ENCODE measurements at regions not wholly inside any gene's neighbourhood (a gene's known extent, or its start where the extent isn't known, plus 50 kb on each side); places are given as distances from the start of the nearest gene placed in this dataset.

- no peak for DNase-seq (ENCODE audit: low read depth, low spot score)
- no peak overlapping the region for H3K9ac ChIP-seq (ENCODE audit: insufficient read length, low read depth)
- no peaks in the 10 kb centered on the region for H3K27me3 ChIP-seq (ENCODE audit: insufficient read depth, insufficient read length)
- H3K9me3 ChIP-seq (ENCODE audit: insufficient read depth, low read length) = no peaks in the 10 kb centered on the region
- TF ChIP-seq SUZ12 (IDR thresholded peaks at IDR 0.05; ENCODE audit: extremely low read depth, insufficient read depth, insufficient read length) (no peak), YY1 (IDR thresholded peaks at IDR 0.05; ENCODE audit: insufficient read depth, insufficient read length) (no peak), ZNF274 (IDR thresholded peaks at IDR 0.05; ENCODE audit: low read depth, low read length) (no peak)
- H3K4me3 ChIP-seq (ENCODE audit: insufficient read length, low read depth) = no peak overlapping the region
- H3K4me1 ChIP-seq (ENCODE audit: insufficient read depth, insufficient read length) = no peaks in the 10 kb centered on the region
- H3K36me3 ChIP-seq (ENCODE audit: insufficient read depth, insufficient read length, low read length) = no peaks in the 10 kb centered on the region
Measured at GRCh38 chr13:69553976-69554375, 553.6 kb upstream of the ATXN8OS start.

GRCh38 chr13:69551193-69551592, 556.4 kb upstream of the ATXN8OS start:
- no peak overlapping the region for H3K9ac ChIP-seq (ENCODE audit: insufficient read length, low read depth)
- no peak overlapping the region for H3K4me3 ChIP-seq (ENCODE audit: insufficient read length, low read depth)
- no peak for DNase-seq (ENCODE audit: low read depth, low spot score)
- no peaks in the 10 kb centered on the region for H3K4me1 ChIP-seq (ENCODE audit: insufficient read depth, insufficient read length)
- H3K27me3 ChIP-seq (ENCODE audit: insufficient read depth, insufficient read length) = no peaks in the 10 kb centered on the region
- no peaks in the 10 kb centered on the region for H3K36me3 ChIP-seq (ENCODE audit: insufficient read depth, insufficient read length, low read length)
- TF ChIP-seq SUZ12 (IDR thresholded peaks at IDR 0.05; ENCODE audit: extremely low read depth, insufficient read depth, insufficient read length) = no peak
- TF ChIP-seq YY1 (IDR thresholded peaks at IDR 0.05; ENCODE audit: insufficient read depth, insufficient read length) = no peak
- no peak for TF ChIP-seq ZNF274 (IDR thresholded peaks at IDR 0.05; ENCODE audit: low read depth, low read length)
- H3K9me3 ChIP-seq (ENCODE audit: insufficient read depth, low read length) = no peaks in the 10 kb centered on the region

- no peak for DNase-seq (ENCODE audit: low read depth, low spot score)
- H3K36me3 ChIP-seq (ENCODE audit: insufficient read depth, insufficient read length, low read length) = no peaks in the 10 kb centered on the region
- no peaks in the 10 kb centered on the region for H3K27me3 ChIP-seq (ENCODE audit: insufficient read depth, insufficient read length)
- no peaks in the 10 kb centered on the region for H3K4me1 ChIP-seq (ENCODE audit: insufficient read depth, insufficient read length)
- H3K9ac ChIP-seq (ENCODE audit: insufficient read length, low read depth) = no peak overlapping the region
- no peak for TF ChIP-seq YY1 (IDR thresholded peaks at IDR 0.05; ENCODE audit: insufficient read depth, insufficient read length)
- TF ChIP-seq ZNF274 (IDR thresholded peaks at IDR 0.05; ENCODE audit: low read depth, low read length) = no peak
- no peak for TF ChIP-seq SUZ12 (IDR thresholded peaks at IDR 0.05; ENCODE audit: extremely low read depth, insufficient read depth, insufficient read length)
- H3K9me3 ChIP-seq (ENCODE audit: insufficient read depth, low read length) = no peaks in the 10 kb centered on the region
- H3K4me3 ChIP-seq (ENCODE audit: insufficient read length, low read depth) = no peak overlapping the region
Measured at GRCh38 chr13:69547780-69548179, 559.8 kb upstream of the ATXN8OS start.

- DNase-seq (ENCODE audit: low read depth, low spot score) = no peak
- H3K4me3 ChIP-seq (ENCODE audit: insufficient read length, low read depth) = no peak overlapping the region
- no peaks in the 10 kb centered on the region for H3K9me3 ChIP-seq (ENCODE audit: insufficient read depth, low read length)
- H3K4me1 ChIP-seq (ENCODE audit: insufficient read depth, insufficient read length) = no peaks in the 10 kb centered on the region
- H3K36me3 ChIP-seq (ENCODE audit: insufficient read depth, insufficient read length, low read length) = no peaks in the 10 kb centered on the region
- H3K27me3 ChIP-seq (ENCODE audit: insufficient read depth, insufficient read length) = no peaks in the 10 kb centered on the region
- H3K9ac ChIP-seq (ENCODE audit: insufficient read length, low read depth) = no peak overlapping the region
- TF ChIP-seq YY1 (IDR thresholded peaks at IDR 0.05; ENCODE audit: insufficient read depth, insufficient read length) (no peak), ZNF274 (IDR thresholded peaks at IDR 0.05; ENCODE audit: low read depth, low read length) (no peak), SUZ12 (IDR thresholded peaks at IDR 0.05; ENCODE audit: extremely low read depth, insufficient read depth, insufficient read length) (no peak)
Measured at GRCh38 chr13:69545551-69545950, 562.1 kb upstream of the ATXN8OS start.

- TF ChIP-seq SUZ12 (IDR thresholded peaks at IDR 0.05; ENCODE audit: extremely low read depth, insufficient read depth, insufficient read length) = no peak
- TF ChIP-seq YY1 (IDR thresholded peaks at IDR 0.05; ENCODE audit: insufficient read depth, insufficient read length) = no peak
- no peak for TF ChIP-seq ZNF274 (IDR thresholded peaks at IDR 0.05; ENCODE audit: low read depth, low read length)
- DNase-seq (ENCODE audit: low read depth, low spot score) = no peak
- H3K9me3 ChIP-seq (ENCODE audit: insufficient read depth, low read length) = no peaks in the 10 kb centered on the region
Measured at GRCh38 chr13:69524459-69525150, 583.0 kb upstream of the ATXN8OS start.

GRCh38 chr13:69496981-69497380, 610.6 kb upstream of the ATXN8OS start:
- Histone ChIP-seq H3K9me3 (ENCODE audit: insufficient read depth, low read length) (no peaks in the 10 kb centered on the region), H3K36me3 (ENCODE audit: insufficient read depth, insufficient read length, low read length) (no peaks in the 10 kb centered on the region), H3K9ac (ENCODE audit: insufficient read length, low read depth) (no peak overlapping the region), H3K27me3 (ENCODE audit: insufficient read depth, insufficient read length) (no peaks in the 10 kb centered on the region), H3K4me1 (ENCODE audit: insufficient read depth, insufficient read length) (no peaks in the 10 kb centered on the region), H3K4me3 (ENCODE audit: insufficient read length, low read depth) (no peak overlapping the region)
- TF ChIP-seq SUZ12 (IDR thresholded peaks at IDR 0.05; ENCODE audit: extremely low read depth, insufficient read depth, insufficient read length) = no peak
- TF ChIP-seq ZNF274 (IDR thresholded peaks at IDR 0.05; ENCODE audit: low read depth, low read length) = no peak
- no peak for TF ChIP-seq YY1 (IDR thresholded peaks at IDR 0.05; ENCODE audit: insufficient read depth, insufficient read length)
- DNase-seq (ENCODE audit: low read depth, low spot score) = no peak

More at GRCh38 chr13:69524459-69525150, 583.0 kb upstream of the ATXN8OS start:
- Histone ChIP-seq H3K4me3 (ENCODE audit: insufficient read length, low read depth) (no peak overlapping the region), H3K27me3 (ENCODE audit: insufficient read depth, insufficient read length) (no peaks in the 10 kb centered on the region), H3K4me1 (ENCODE audit: insufficient read depth, insufficient read length) (no peaks in the 10 kb centered on the region), H3K36me3 (ENCODE audit: insufficient read depth, insufficient read length, low read length) (no peaks in the 10 kb centered on the region), H3K9ac (ENCODE audit: insufficient read length, low read depth) (no peak overlapping the region)

- DNase-seq (ENCODE audit: low read depth, low spot score) = no peak
- Histone ChIP-seq H3K36me3 (ENCODE audit: insufficient read depth, insufficient read length, low read length) (no peaks in the 10 kb centered on the region), H3K9ac (ENCODE audit: insufficient read length, low read depth) (no peak overlapping the region), H3K9me3 (ENCODE audit: insufficient read depth, low read length) (no peaks in the 10 kb centered on the region), H3K4me3 (ENCODE audit: insufficient read length, low read depth) (no peak overlapping the region), H3K27me3 (ENCODE audit: insufficient read depth, insufficient read length) (no peaks in the 10 kb centered on the region), H3K4me1 (ENCODE audit: insufficient read depth, insufficient read length) (no peaks in the 10 kb centered on the region)
- TF ChIP-seq SUZ12 (IDR thresholded peaks at IDR 0.05; ENCODE audit: extremely low read depth, insufficient read depth, insufficient read length) (no peak), ZNF274 (IDR thresholded peaks at IDR 0.05; ENCODE audit: low read depth, low read length) (no peak)
Measured at GRCh38 chr13:69495096-69495495, 612.5 kb upstream of the ATXN8OS start.
